ENCODE measurements at regions not wholly inside any gene's neighbourhood (a gene's known extent, or its start where the extent isn't known, plus 50 kb on each side); places are given as distances from the start of the nearest gene placed in this dataset.

DNA sequence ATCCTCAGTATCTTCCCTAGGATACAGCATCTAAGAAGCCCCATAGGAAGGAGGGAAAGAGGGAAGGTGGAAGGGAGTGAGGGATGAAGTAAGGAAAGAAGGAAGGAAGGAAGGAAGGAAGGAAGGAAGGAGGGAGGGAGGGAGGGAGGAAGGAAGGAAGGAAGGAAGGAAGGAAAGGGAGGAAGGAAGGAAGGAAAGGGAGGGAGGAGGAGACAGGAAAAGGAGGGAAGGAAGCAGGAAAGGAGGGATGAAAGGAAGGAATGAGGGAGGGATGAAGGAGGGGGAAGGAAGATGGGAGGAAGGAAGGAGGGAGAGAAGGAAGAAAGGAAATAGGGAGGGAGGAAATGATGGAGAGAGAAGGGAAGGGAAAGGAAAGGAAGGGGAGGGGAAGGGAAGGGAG, 455.6 kb upstream of the ZMIZ1 start:
- TF ChIP-seq, protein P1, sequence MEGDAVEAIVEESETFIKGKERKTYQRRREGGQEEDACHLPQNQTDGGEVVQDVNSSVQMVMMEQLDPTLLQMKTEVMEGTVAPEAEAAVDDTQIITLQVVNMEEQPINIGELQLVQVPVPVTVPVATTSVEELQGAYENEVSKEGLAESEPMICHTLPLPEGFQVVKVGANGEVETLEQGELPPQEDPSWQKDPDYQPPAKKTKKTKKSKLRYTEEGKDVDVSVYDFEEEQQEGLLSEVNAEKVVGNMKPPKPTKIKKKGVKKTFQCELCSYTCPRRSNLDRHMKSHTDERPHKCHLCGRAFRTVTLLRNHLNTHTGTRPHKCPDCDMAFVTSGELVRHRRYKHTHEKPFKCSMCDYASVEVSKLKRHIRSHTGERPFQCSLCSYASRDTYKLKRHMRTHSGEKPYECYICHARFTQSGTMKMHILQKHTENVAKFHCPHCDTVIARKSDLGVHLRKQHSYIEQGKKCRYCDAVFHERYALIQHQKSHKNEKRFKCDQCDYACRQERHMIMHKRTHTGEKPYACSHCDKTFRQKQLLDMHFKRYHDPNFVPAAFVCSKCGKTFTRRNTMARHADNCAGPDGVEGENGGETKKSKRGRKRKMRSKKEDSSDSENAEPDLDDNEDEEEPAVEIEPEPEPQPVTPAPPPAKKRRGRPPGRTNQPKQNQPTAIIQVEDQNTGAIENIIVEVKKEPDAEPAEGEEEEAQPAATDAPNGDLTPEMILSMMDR (conservative IDR thresholded peaks at IDR 0.05 in 1 of 2, IDR thresholded peaks at IDR 0.05 in 1 of 2; ENCODE audit: extremely low read depth in 1 of 2, insufficient read depth in 1 of 2, low read depth in 1 of 2, low read length in 2 of 2): no peak
- no peak for TF ChIP-seq EZH2 (IDR thresholded peaks at IDR 0.05; ENCODE audit: borderline replicate concordance, low read length)

Data from mammary epithelial cell (primary cell).